SK-N-SH (cell line): ENCODE measurements at regions not wholly inside any gene's neighbourhood (a gene's known extent, or its start where the extent isn't known, plus 50 kb on each side); places are given as distances from the start of the nearest gene placed in this dataset.

ENCODE experiments used
- CTCF ChIA-PET: fragments of 300-600, 350-600 bp; formaldehyde crosslinking; extraction: SDS; loops from one replicate; lab custom pipeline; 2021; lab: Yijun Ruan, JAX
- POLR2A ChIA-PET: fragments of 350-600 bp; sonication (Branson Sonifier 250); formaldehyde crosslinking; extraction: SDS; loops from one replicate; lab custom pipeline; 2020; ENCODE audit warnings: antibody characterized with exemption, inconsistent platforms; lab: Yijun Ruan, JAX
- DNase-seq: peaks from one replicate; pipeline ENCODE4 v3.0.0; 2012
- H2AFZ ChIP-seq: fragments of 200-600 bp; sonication (generic); 2 replicates; pipeline ENCODE4 v1.8.1; 2016; ENCODE audit warnings: antibody characterized with exemption, mild to moderate bottlenecking, low read depth
- H3F3A ChIP-seq: fragments of 200-600 bp; sonication (generic); replicated peaks from 2 replicates; pipeline ENCODE3; 2016; ENCODE audit warnings: antibody characterized with exemption, mild to moderate bottlenecking; ENCODE audit not compliant: insufficient read depth
- H3K27ac ChIP-seq, 2 experiments: fragments of 200-500 bp in 1 of 2; fragments of 200-600 bp in 1 of 2; sonication (Bioruptor generic) in 1 of 2; sonication (generic), shearing (Covaris generic) in 1 of 2; 2 replicates each; pipeline versions ENCODE4 v1.5.1 to v1.6.1; 2014 to 2016; ENCODE audit warnings: low read depth in 2 of 2, inconsistent platforms in 1 of 2, low read length in 1 of 2, mild to moderate bottlenecking in 1 of 2, mixed read lengths in 1 of 2
- H3K27me3 ChIP-seq: fragments of 200-600 bp; sonication (generic), shearing (Covaris generic); 2 replicates; pipeline ENCODE4 v1.6.1; 2016; ENCODE audit warnings: mixed run types; ENCODE audit not compliant: insufficient read depth
- H3K36me3 ChIP-seq, 2 experiments: fragments of 200-500 bp in 1 of 2; fragments of 200-600 bp in 1 of 2; sonication (Bioruptor generic) in 1 of 2; sonication (generic) in 1 of 2; replicated peaks in 1 of 2; 2 replicates each; pipeline versions ENCODE3 to v1.5.1; 2014 to 2016; ENCODE audit warnings: low read length in 1 of 2, mild to moderate bottlenecking in 1 of 2; ENCODE audit not compliant: insufficient read depth in 2 of 2, control insufficient read depth in 1 of 2
- H3K4me1 ChIP-seq, 2 experiments: fragments of 200-500 bp in 1 of 2; fragments of 200-600 bp in 1 of 2; sonication (Bioruptor generic) in 1 of 2; sonication (generic), shearing (Covaris generic) in 1 of 2; 2 replicates each; pipeline versions ENCODE4 v1.5.1 to v1.6.1; 2014 to 2016; ENCODE audit warnings: low read depth in 1 of 2, low read length in 1 of 2, mixed run types in 1 of 2; ENCODE audit not compliant: insufficient read depth in 2 of 2, control insufficient read depth in 1 of 2
- H3K4me2 ChIP-seq: fragments of 200-600 bp; sonication (generic), shearing (Covaris generic); 2 replicates; pipeline ENCODE4 v1.6.1; 2017; ENCODE audit warnings: mixed run types
- H3K4me3 ChIP-seq, 2 experiments: fragments of 200-500 bp in 1 of 2; fragments of 200-600 bp in 1 of 2; sonication (Bioruptor generic) in 1 of 2; sonication (generic), shearing (Covaris generic) in 1 of 2; 2 replicates each; pipeline versions ENCODE4 v1.5.1 to v1.8.1; 2014 to 2016; ENCODE audit warnings: low read depth in 2 of 2, inconsistent platforms in 1 of 2, low read length in 1 of 2, mild to moderate bottlenecking in 1 of 2, mixed read lengths in 1 of 2, moderate library complexity in 1 of 2
- H3K79me2 ChIP-seq: fragments of 200-600 bp; sonication (generic); 2 replicates; pipeline ENCODE4 v1.8.1; 2017; ENCODE audit warnings: mild to moderate bottlenecking; ENCODE audit not compliant: insufficient read depth
- H3K9ac ChIP-seq: fragments of 200-600 bp; sonication (generic); 2 replicates; pipeline ENCODE4 v1.6.1; 2017; ENCODE audit warnings: mixed run types
- H3K9me2 ChIP-seq: fragments of 200-600 bp; sonication (generic); 2 replicates; pipeline ENCODE4 v1.6.1; 2017; ENCODE audit warnings: mixed run types
- H3K9me3 ChIP-seq: fragments of 200-600 bp; sonication (generic); 2 replicates; pipeline ENCODE4 v1.6.1; 2017; ENCODE audit warnings: mixed run types, mild to moderate bottlenecking, moderate library complexity
- H4K20me1 ChIP-seq: fragments of 200-600 bp; sonication (generic); 2 replicates; pipeline ENCODE4 v1.6.1; 2017; ENCODE audit warnings: mild to moderate bottlenecking, mixed run types; ENCODE audit not compliant: insufficient read depth
- CHD2 ChIP-seq: fragments of 150-350 bp; IDR thresholded peaks from 2 replicates; pipeline ENCODE4 v1.6.1; 2018; ENCODE audit warnings: low read length; ENCODE audit not compliant: partially characterized antibody
- ELF1 ChIP-seq: IDR thresholded peaks from 2 replicates; pipeline ENCODE4 v1.4.0; 2012
- EP300 ChIP-seq, 2 experiments: IDR thresholded peaks; 2 replicates each; pipeline versions ENCODE4 v1.4.0 to v1.6.1; 2012; ENCODE audit warnings: borderline replicate concordance in 1 of 2, low read depth in 1 of 2, low read length in 1 of 2
- FOSL2 ChIP-seq: IDR thresholded peaks from 2 replicates; pipeline ENCODE4 v1.4.0; 2012; ENCODE audit warnings: low read depth, mild to moderate bottlenecking, moderate library complexity, borderline replicate concordance
- FOXM1 ChIP-seq: IDR thresholded peaks from 2 replicates; pipeline ENCODE4 v1.4.0; 2012; ENCODE audit warnings: low read depth, mild to moderate bottlenecking
- GATA2 ChIP-seq: sonication (generic); formaldehyde crosslinking; IDR thresholded peaks from 2 replicates; pipeline ENCODE4 v1.5.0; 2020; ENCODE audit warnings: mild to moderate bottlenecking, missing genetic modification reagents
- MAX ChIP-seq: IDR thresholded peaks from 2 replicates; pipeline ENCODE4 v1.4.0; 2012; ENCODE audit warnings: low read depth
- NFIC ChIP-seq: IDR thresholded peaks from 2 replicates; pipeline ENCODE4 v1.4.0; 2012; ENCODE audit warnings: borderline replicate concordance
- POLR2AphosphoS5 ChIP-seq: IDR thresholded peaks from 2 replicates; pipeline ENCODE4 v1.6.1; 2012; ENCODE audit warnings: low read depth, low read length
- RXRA ChIP-seq: IDR thresholded peaks from 2 replicates; pipeline ENCODE4 v1.4.0; 2012; ENCODE audit warnings: low read depth, mild to moderate bottlenecking, borderline replicate concordance
- SIN3A ChIP-seq: IDR thresholded peaks from 2 replicates; pipeline ENCODE4 v1.6.1; 2012; ENCODE audit warnings: low read depth, mild to moderate bottlenecking, low read length, moderate library complexity, borderline replicate concordance
- SMC3 ChIP-seq: IDR thresholded peaks from 2 replicates; pipeline ENCODE4 v1.6.1; 2012; ENCODE audit warnings: low read depth, low read length, improper control_type of control experiment
- TCF12 ChIP-seq: IDR thresholded peaks from 2 replicates; pipeline ENCODE4 v1.4.0; 2012
- USF1 ChIP-seq: IDR thresholded peaks from 2 replicates; pipeline ENCODE4 v1.4.0; 2012; ENCODE audit warnings: low read depth, borderline replicate concordance
- WGBS: methylation state at CpG from one replicate; pipeline ENCODE4 v1.1.6; 2017; ENCODE audit warnings: low lambda C conversion rate; 5-methylcytosine and 5-hydroxymethylcytosine counted together
- TF ChIP-seq, protein P1 (sequence below): IDR thresholded peaks from 2 replicates; pipeline ENCODE4 v1.4.0; 2012; ENCODE audit warnings: low read depth, borderline replicate concordance
- TF ChIP-seq, protein P2 (sequence below): fragments of 150-350 bp; IDR thresholded peaks from 2 replicates; pipeline ENCODE4 v1.6.1; 2017; ENCODE audit warnings: antibody characterized with exemption, low read length, low read depth, borderline replicate concordance

DNA sequence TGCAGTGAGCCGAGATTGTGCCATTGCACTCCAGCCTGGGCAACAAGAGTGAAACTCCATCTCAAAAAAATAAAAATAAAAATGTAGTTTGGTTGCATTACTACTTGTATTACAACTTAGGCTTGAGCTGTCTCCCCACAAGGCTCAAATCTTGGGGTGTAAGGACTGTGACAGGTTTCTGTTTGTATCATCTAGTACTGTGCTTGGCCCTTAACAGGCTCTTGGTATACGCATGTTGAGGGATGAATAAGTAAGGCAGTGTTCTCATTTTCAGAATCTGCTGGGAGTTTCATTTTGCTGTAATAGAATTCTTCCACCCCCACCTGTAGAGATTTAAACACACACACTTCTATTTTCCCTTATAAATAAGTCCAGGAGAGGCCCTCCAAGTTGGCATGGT, 289.4 kb upstream of the EEF2KMT start (continued):
- TF ChIP-seq, protein P1, sequence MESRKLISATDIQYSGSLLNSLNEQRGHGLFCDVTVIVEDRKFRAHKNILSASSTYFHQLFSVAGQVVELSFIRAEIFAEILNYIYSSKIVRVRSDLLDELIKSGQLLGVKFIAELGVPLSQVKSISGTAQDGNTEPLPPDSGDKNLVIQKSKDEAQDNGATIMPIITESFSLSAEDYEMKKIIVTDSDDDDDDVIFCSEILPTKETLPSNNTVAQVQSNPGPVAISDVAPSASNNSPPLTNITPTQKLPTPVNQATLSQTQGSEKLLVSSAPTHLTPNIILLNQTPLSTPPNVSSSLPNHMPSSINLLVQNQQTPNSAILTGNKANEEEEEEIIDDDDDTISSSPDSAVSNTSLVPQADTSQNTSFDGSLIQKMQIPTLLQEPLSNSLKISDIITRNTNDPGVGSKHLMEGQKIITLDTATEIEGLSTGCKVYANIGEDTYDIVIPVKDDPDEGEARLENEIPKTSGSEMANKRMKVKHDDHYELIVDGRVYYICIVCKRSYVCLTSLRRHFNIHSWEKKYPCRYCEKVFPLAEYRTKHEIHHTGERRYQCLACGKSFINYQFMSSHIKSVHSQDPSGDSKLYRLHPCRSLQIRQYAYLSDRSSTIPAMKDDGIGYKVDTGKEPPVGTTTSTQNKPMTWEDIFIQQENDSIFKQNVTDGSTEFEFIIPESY: no peak

GRCh38 chr16:5385811-5386210, 288.2 kb upstream of the EEF2KMT start:
- no peaks in the 10 kb centered on the region for H3F3A ChIP-seq
- no peaks in the 10 kb centered on the region for H3K36me3 ChIP-seq
- no peaks in the 10 kb centered on the region for H4K20me1 ChIP-seq
- H3K27me3 ChIP-seq: no peaks in the 10 kb centered on the region
- DNase-seq: no peak
- 17% methylated on average over 3 of the region's 3 CpGs for WGBS
- CTCF ChIA-PET: interaction anchor here (0.7 to 1.3 kb wide), 3 partner anchors 26 to 493 kb away, joined by 3 to 5 read pairs (median 3); no protein-coding TSS in a partner anchor
- H3K4me3 ChIP-seq: no peak overlapping the region
- H3K9me2 ChIP-seq: no peaks in the 10 kb centered on the region
- H3K4me1 ChIP-seq: no peaks in the 10 kb centered on the region
- H2AFZ ChIP-seq: no peak overlapping the region
- TF ChIP-seq, protein P2, sequence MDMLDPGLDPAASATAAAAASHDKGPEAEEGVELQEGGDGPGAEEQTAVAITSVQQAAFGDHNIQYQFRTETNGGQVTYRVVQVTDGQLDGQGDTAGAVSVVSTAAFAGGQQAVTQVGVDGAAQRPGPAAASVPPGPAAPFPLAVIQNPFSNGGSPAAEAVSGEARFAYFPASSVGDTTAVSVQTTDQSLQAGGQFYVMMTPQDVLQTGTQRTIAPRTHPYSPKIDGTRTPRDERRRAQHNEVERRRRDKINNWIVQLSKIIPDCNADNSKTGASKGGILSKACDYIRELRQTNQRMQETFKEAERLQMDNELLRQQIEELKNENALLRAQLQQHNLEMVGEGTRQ: no peak
- TF ChIP-seq EP300 (IDR thresholded peaks at IDR 0.05; ENCODE audit: borderline replicate concordance in 1 of 2, low read depth in 1 of 2, low read length in 1 of 2) (no peak), NFIC (no peak), FOXM1 (no peak), TCF12 (no peak), MAX (no peak), RXRA (no peak), FOSL2 (no peak), USF1 (no peak), GATA2 (CRISPR knock-in tag) (no peak), ELF1 (no peak), POLR2AphosphoS5 (no peak), SIN3A (no peak), CHD2 (no peak), SMC3 (no peak)
- H3K79me2 ChIP-seq: no peaks in the 10 kb centered on the region
- no peak overlapping the region for H3K9ac ChIP-seq
- H3K9me3 ChIP-seq: no peaks in the 10 kb centered on the region
- POLR2A ChIA-PET: interaction anchor here (0.6 kb wide), 1 partner anchor 119 kb away, joined by 3 read pairs; no protein-coding TSS in a partner anchor
- H3K4me2 ChIP-seq: no peak overlapping the region
- H3K27ac ChIP-seq: no peak overlapping the region
